ENCODE measurements at regions not wholly inside any gene's neighbourhood (a gene's known extent, or its start where the extent isn't known, plus 50 kb on each side); places are given as distances from the start of the nearest gene placed in this dataset.

DNA sequence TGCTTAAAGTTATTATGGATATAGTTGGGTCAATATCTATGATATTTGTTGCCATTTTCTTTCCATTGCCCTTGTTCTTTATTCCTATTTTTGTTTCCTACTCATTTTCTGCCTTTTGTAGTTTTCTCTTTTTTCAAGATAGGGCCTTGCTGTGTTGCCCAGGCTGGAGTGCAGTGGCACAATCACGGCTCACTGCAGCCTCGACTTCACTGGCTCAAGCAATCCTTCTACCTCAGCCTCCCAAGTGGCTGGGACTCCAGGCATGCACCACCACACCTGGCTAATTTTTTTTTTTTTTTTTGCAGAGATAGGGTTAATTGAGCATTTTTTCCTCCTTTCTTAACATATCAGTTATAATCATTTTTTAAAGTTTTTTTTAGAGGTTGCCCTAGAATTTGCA, 92.7 kb downstream of the TOMM20 start:
- no peak for ATAC-seq
- no peak overlapping the region for H3K27ac ChIP-seq
- WGBS, 2 donors, result 95 to 96% methylated on average over 2 of the region's 2 CpGs
- no peak for DNase-seq
- H3K4me1 ChIP-seq, result peaks cover 0 to 3% (median 0%) of the 10 kb centered on the region in 9 donors
- no peaks in the 10 kb centered on the region for H3K36me3 ChIP-seq
- intact Hi-C loops (cut with DNase I), result no loop called here
- peaks cover 0 to 23% (median 0%) of the 10 kb centered on the region in 11 donors for H3K9me3 ChIP-seq
- no peak overlapping the region for H3K4me3 ChIP-seq
- no peaks in the 10 kb centered on the region for H3K27me3 ChIP-seq
- TF ChIP-seq, protein P1, sequence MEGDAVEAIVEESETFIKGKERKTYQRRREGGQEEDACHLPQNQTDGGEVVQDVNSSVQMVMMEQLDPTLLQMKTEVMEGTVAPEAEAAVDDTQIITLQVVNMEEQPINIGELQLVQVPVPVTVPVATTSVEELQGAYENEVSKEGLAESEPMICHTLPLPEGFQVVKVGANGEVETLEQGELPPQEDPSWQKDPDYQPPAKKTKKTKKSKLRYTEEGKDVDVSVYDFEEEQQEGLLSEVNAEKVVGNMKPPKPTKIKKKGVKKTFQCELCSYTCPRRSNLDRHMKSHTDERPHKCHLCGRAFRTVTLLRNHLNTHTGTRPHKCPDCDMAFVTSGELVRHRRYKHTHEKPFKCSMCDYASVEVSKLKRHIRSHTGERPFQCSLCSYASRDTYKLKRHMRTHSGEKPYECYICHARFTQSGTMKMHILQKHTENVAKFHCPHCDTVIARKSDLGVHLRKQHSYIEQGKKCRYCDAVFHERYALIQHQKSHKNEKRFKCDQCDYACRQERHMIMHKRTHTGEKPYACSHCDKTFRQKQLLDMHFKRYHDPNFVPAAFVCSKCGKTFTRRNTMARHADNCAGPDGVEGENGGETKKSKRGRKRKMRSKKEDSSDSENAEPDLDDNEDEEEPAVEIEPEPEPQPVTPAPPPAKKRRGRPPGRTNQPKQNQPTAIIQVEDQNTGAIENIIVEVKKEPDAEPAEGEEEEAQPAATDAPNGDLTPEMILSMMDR (IDR thresholded peaks at IDR 0.05), result no peak

DNA sequence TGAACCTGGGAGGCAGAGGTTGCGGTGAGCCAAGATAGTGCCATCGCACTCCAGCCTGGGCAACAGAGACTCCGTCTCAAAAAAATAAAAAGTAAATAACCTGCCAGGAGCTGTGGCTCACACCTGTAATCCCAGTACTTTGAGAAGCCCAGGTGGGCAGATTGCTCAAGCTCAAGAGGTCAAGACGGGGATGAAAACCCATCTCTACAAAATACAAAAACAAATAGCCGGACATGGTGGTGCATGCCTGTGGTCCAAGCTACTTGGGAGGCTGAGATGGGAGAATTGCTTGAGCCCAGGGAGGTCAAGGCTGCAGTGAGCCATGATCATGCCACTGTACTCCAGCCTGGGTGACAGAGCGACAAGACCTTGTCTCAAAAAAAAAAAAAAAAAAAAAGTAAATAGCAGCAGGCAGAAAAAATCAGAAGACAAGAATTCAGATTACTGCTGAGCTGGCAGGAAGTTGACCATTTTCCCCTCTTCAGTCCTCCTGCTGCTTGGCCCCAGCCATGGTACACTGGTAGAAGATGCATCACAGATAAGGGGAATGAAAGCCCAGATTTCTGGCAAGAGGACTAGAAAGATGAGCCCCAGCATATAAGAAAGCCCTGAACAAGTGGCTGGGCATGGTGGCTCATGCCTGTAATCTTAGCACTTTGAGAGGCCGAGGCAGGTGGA, 97.6 kb downstream of the TOMM20 start:
- Histone ChIP-seq H3K27me3 (no peaks in the 10 kb centered on the region), H3K4me1 (no peaks in the 10 kb centered on the region), H3K9me3 (no peaks in the 10 kb centered on the region), H3K4me3 (no peak overlapping the region), H3K36me3 (no peaks in the 10 kb centered on the region), H3K27ac (no peak overlapping the region)
- DNase-seq (no peak), ATAC-seq (no peak)
- WGBS, 2 donors, result 98% methylated on average over 7 of the region's 7 CpGs
- TF ChIP-seq, protein P1 (IDR thresholded peaks at IDR 0.05), result no peak
- intact Hi-C loops (cut with DNase I), result no loop called here

DNA sequence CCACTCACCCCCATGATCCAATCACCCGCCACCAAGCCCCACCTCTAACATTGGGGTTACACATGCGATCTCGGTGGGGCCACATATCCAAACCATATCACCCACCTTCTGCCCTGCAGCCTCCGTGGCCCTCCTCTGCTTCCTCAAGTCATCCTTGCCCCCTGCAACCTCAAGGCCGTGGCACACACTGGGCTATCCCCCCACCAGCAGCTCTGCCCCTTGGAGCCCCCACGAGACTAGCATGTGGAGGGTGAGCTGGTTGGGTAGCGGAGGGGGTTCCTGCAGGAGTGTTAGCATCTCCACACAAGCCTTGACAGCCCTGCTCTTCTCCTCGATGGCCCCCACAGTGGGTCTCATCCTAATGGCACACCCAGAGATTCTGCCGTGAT, 100.8 kb downstream of the TOMM20 start:
- Histone ChIP-seq H3K27me3 (no peaks in the 10 kb centered on the region), H3K4me3 (no peak overlapping the region), H3K4me1 (peaks cover 0 to 8% (median 0%) of the 10 kb centered on the region in 9 donors), H3K36me3 (no peaks in the 10 kb centered on the region), H3K27ac (no peak overlapping the region), H3K9me3 (no peaks in the 10 kb centered on the region)
- intact Hi-C loops (cut with DNase I), result no loop called here
- 97 to 99% methylated on average over 9 of the region's 9 CpGs for WGBS, 2 donors
- no peak for ATAC-seq
- DNase-seq, result no peak
- TF ChIP-seq, protein P1 (IDR thresholded peaks at IDR 0.05), result no peak

DNA sequence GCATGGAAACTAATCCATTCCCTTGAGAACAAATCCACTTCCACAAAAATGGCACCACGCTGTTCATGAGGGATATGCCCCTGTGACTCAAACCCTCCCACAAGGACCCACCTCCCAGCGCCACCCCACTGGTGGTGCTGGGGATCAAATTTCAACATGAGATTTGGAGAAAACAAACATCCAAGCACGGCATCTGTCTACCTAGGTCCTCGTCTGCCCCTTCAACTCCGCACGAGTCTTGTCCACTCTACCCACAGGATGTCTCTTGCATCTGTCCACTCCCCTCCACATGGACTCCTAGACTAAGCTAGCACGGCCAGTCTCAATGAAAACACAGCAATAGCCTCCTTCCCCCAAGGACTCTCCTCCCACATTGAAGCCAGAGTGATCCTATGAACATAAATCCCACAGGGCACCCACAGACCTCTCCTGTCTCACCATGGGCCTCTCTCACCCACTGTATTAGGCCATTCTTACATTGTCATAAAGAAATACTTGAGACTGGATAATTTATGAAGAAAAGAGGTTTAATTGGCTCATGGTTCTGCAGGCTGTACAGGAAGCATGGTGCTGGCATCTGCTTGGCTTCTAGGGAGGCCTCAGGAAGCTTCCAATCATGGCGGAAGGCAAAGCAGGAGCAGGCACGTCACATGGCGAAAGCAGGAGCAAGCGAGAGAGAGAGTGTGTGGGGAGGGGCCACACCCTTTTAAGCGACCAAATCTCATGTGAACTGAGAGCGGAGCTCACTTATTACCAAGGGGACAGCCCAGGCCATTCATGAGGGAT, 101.4 kb downstream of the TOMM20 start:
- Histone ChIP-seq H3K27ac (no peak overlapping the region), H3K27me3 (no peaks in the 10 kb centered on the region), H3K36me3 (no peaks in the 10 kb centered on the region), H3K4me3 (no peak overlapping the region), H3K9me3 (no peaks in the 10 kb centered on the region), H3K4me1 (peaks cover 0 to 14% (median 5%) of the 10 kb centered on the region in 9 donors)
- WGBS, 2 donors, result 94 to 99% methylated on average over 13 of the region's 13 CpGs
- DNase-seq (no peak), ATAC-seq (peak in 1 of 8 donors; percentile 11)
- TF ChIP-seq, protein P1 (IDR thresholded peaks at IDR 0.05), result no peak
- intact Hi-C loops (cut with DNase I), result no loop called here

All from heart right ventricle (tissue), 16 donors.